SK-N-SH treated with all-trans-retinoic acid at 6 μM for 48 hours (cell line): ENCODE measurements at regions not wholly inside any gene's neighbourhood (a gene's known extent, or its start where the extent isn't known, plus 50 kb on each side); places are given as distances from the start of the nearest gene placed in this dataset.

ENCODE experiments used
- ATAC-seq: fragments of 200-7000 bp; cut with Tn5 transposase; 3 replicates; pipeline ENCODE4 v1.9.1; 2020; ENCODE audit warnings: mild to moderate bottlenecking, moderate library complexity
- ARNTL ChIP-seq: fragments of 450-650 bp; formaldehyde crosslinking; IDR thresholded peaks from 2 replicates; pipeline ENCODE4 v1.5.0; 2020; ENCODE audit warnings: low read depth, mild to moderate bottlenecking, moderate library complexity, borderline replicate concordance
- BACH2 ChIP-seq: fragments of 250-450 bp; sonication (Bioruptor Pico); IDR thresholded peaks from 2 replicates; pipeline ENCODE4 v1.9.0; 2021; ENCODE audit warnings: mild to moderate bottlenecking, borderline replicate concordance
- CREB5 ChIP-seq: fragments of 250-450 bp; sonication (Bioruptor Pico); IDR thresholded peaks from 2 replicates; pipeline ENCODE4 v1.5.1; 2020; ENCODE audit warnings: low read depth, mild to moderate bottlenecking, moderate library complexity
- CSDC2 ChIP-seq: fragments of 250-450 bp; sonication (Bioruptor Pico); IDR thresholded peaks from 2 replicates; pipeline ENCODE4 v1.5.0; 2020; ENCODE audit warnings: mild to moderate bottlenecking, moderate library complexity
- CSRNP3 ChIP-seq: fragments of 250-450 bp; sonication (Bioruptor Pico); IDR thresholded peaks from 2 replicates; pipeline ENCODE4 v1.5.1; 2021; ENCODE audit warnings: mild to moderate bottlenecking, moderate library complexity
- GLIS3 ChIP-seq: fragments of 250-450 bp; sonication (Bioruptor Pico); IDR thresholded peaks from 2 replicates; pipeline ENCODE4 v1.5.0; 2020; ENCODE audit warnings: mild to moderate bottlenecking, moderate library complexity
- ISL1 ChIP-seq: fragments of 250-450 bp; sonication (Bioruptor Pico); IDR thresholded peaks from 2 replicates; pipeline ENCODE4 v2.1.2; 2022; ENCODE audit warnings: mild to moderate bottlenecking, moderate library complexity
- OSR1 ChIP-seq: fragments of 250-450 bp; sonication (Bioruptor Pico); IDR thresholded peaks from 2 replicates; pipeline ENCODE4 v1.8.0; 2022; ENCODE audit warnings: moderate library complexity, mild to moderate bottlenecking, inconsistent platforms
- PATZ1 ChIP-seq: fragments of 250-450 bp; sonication (Bioruptor Pico); IDR thresholded peaks from 2 replicates; pipeline ENCODE4 v1.8.0; 2020; ENCODE audit warnings: mild to moderate bottlenecking, moderate library complexity, borderline replicate concordance
- PPARA ChIP-seq: fragments of 250-450 bp; sonication (Bioruptor Pico); IDR thresholded peaks from 2 replicates; pipeline ENCODE4 v1.5.0; 2020; ENCODE audit warnings: mild to moderate bottlenecking, borderline replicate concordance
- RARB ChIP-seq: fragments of 250-450 bp; sonication (Bioruptor Pico); IDR thresholded peaks from 2 replicates; pipeline ENCODE4 v1.8.0; 2021; ENCODE audit warnings: mild to moderate bottlenecking, moderate library complexity
- SNAI2 ChIP-seq: fragments of 250-450 bp; sonication (Bioruptor Pico); IDR thresholded peaks from 2 replicates; pipeline ENCODE4 v1.5.0; 2020; ENCODE audit warnings: mild to moderate bottlenecking, moderate library complexity
- TSHZ2 ChIP-seq: fragments of 250-450 bp; sonication (Bioruptor Pico); IDR thresholded peaks from 2 replicates; pipeline ENCODE4 v1.5.0; 2020; ENCODE audit warnings: mild to moderate bottlenecking, moderate library complexity
- ZC3H10 ChIP-seq: fragments of 250-450 bp; sonication (Bioruptor Pico); IDR thresholded peaks from 2 replicates; pipeline ENCODE4 v1.5.1; 2021; ENCODE audit warnings: mild to moderate bottlenecking, moderate library complexity
- ZFP3 ChIP-seq: fragments of 250-450 bp; sonication (Bioruptor Pico); IDR thresholded peaks from 2 replicates; pipeline ENCODE4 v1.5.0; 2020; ENCODE audit warnings: mild to moderate bottlenecking, moderate library complexity
- ZFP30 ChIP-seq: fragments of 450-650 bp; formaldehyde crosslinking; IDR thresholded peaks from 2 replicates; pipeline ENCODE4 v1.5.0; 2022; ENCODE audit warnings: mild to moderate bottlenecking, moderate library complexity
- ZNF565 ChIP-seq: fragments of 450-650 bp; formaldehyde crosslinking; conservative IDR thresholded peaks from 2 replicates; pipeline ENCODE4 v1.5.0; 2020; ENCODE audit warnings: low read depth, mild to moderate bottlenecking, moderate library complexity
- ZNF70 ChIP-seq: fragments of 450-650 bp; formaldehyde crosslinking; IDR thresholded peaks from 2 replicates; pipeline ENCODE4 v1.5.0; 2020; ENCODE audit warnings: mild to moderate bottlenecking, moderate library complexity

GRCh38 chr15:69668963-69669362 is 216.3 kb downstream of the RPLP1 start:
- no peak for ATAC-seq
- TF ChIP-seq GLIS3 (CRISPR knock-in tag) (no peak), RARB (no peak), ISL1 (no peak), ZFP3 (CRISPR knock-in tag) (no peak), CSDC2 (CRISPR knock-in tag) (no peak), CSRNP3 (CRISPR knock-in tag) (no peak)

GRCh38 chr15:69669446-69669845 is 216.8 kb downstream of the RPLP1 start:
- ATAC-seq: no peak
- TF ChIP-seq ZFP3 (CRISPR knock-in tag) (no peak), ARNTL (no peak)

- ATAC-seq: no peak
These were observed 220.8 kb downstream of the RPLP1 start for GRCh38 chr15:69673291-69673881.

GRCh38 chr15:69675731-69676130 is 223.1 kb downstream of the RPLP1 start:
- ATAC-seq: no peak
- TF ChIP-seq SNAI2 (CRISPR knock-in tag) (no peak), PATZ1 (CRISPR knock-in tag) (no peak), TSHZ2 (no peak), ZNF70 (CRISPR knock-in tag) (no peak), ZNF565 (no peak), PPARA (no peak), OSR1 (CRISPR knock-in tag) (no peak)

More at GRCh38 chr15:69673291-69673881, 220.8 kb downstream of the RPLP1 start:
- TF ChIP-seq PPARA (no peak), RARB (no peak), CREB5 (CRISPR knock-in tag) (no peak), ZC3H10 (CRISPR knock-in tag) (no peak), ARNTL (no peak), ZFP30 (CRISPR knock-in tag) (no peak), PATZ1 (CRISPR knock-in tag) (no peak), TSHZ2 (no peak), ISL1 (no peak), BACH2 (CRISPR knock-in tag) (no peak)
